ENCODE measurements at regions not wholly inside any gene's neighbourhood (a gene's known extent, or its start where the extent isn't known, plus 50 kb on each side); places are given as distances from the start of the nearest gene placed in this dataset.
A peak's percentile ranks its signal among the peaks of the same experiment; 100 is the strongest.
"Not testable (repeated sequence)": the region's sequence is repeated elsewhere in the genome, so short reads cannot be mapped to it uniquely, and the experiment has no call there.

GRCh38 chr4:137740141-137740540, 207.8 kb upstream of the PCDH18 start:
- DNase-seq (ENCODE audit: low read depth, low spot score) = no peak

- no peak for DNase-seq (ENCODE audit: low read depth, low spot score)
These were observed 207.1 kb upstream of the PCDH18 start for GRCh38 chr4:137739391-137739790.

- DNase-seq (ENCODE audit: low read depth, low spot score) = no peak
These were observed 206.2 kb upstream of the PCDH18 start for GRCh38 chr4:137738375-137738990.

GRCh38 chr4:137735561-137736104, 203.3 kb upstream of the PCDH18 start:
- no peak for DNase-seq (ENCODE audit: low read depth, low spot score)

- DNase-seq (ENCODE audit: low read depth, low spot score) = not testable (repeated sequence)
These were observed 201.2 kb upstream of the PCDH18 start for GRCh38 chr4:137733174-137734141.

- no peak for DNase-seq (ENCODE audit: low read depth, low spot score)
These were observed 190.6 kb upstream of the PCDH18 start for GRCh38 chr4:137722910-137723309.

- no peak for DNase-seq (ENCODE audit: low read depth, low spot score)
These were observed 179.2 kb upstream of the PCDH18 start for GRCh38 chr4:137711502-137711901.

- DNase-seq (ENCODE audit: low read depth, low spot score) = no peak
These were observed 175.3 kb upstream of the PCDH18 start for GRCh38 chr4:137707626-137708025.

GRCh38 chr4:137707102-137707620, 174.9 kb upstream of the PCDH18 start:
- no peak for DNase-seq (ENCODE audit: low read depth, low spot score)

- DNase-seq (ENCODE audit: low read depth, low spot score) = peak; percentile 58
These were observed 173.0 kb upstream of the PCDH18 start for GRCh38 chr4:137705171-137705783.

- no peak for DNase-seq (ENCODE audit: low read depth, low spot score)
These were observed 170.9 kb upstream of the PCDH18 start for GRCh38 chr4:137703195-137703594.

- DNase-seq (ENCODE audit: low read depth, low spot score) = no peak
These were observed 170.2 kb upstream of the PCDH18 start for GRCh38 chr4:137702512-137702911.

GRCh38 chr4:137701401-137701800, 169.1 kb upstream of the PCDH18 start:
- no peak for DNase-seq (ENCODE audit: low read depth, low spot score)

GRCh38 chr4:137700751-137701150, 168.5 kb upstream of the PCDH18 start:
- DNase-seq (ENCODE audit: low read depth, low spot score) = no peak

GRCh38 chr4:137700072-137700471, 167.8 kb upstream of the PCDH18 start:
- DNase-seq (ENCODE audit: low read depth, low spot score) = peak; percentile 72

GRCh38 chr4:137694138-137694537, 161.8 kb upstream of the PCDH18 start:
- DNase-seq (ENCODE audit: low read depth, low spot score) = no peak

GRCh38 chr4:137693641-137694040, 161.3 kb upstream of the PCDH18 start:
- DNase-seq (ENCODE audit: low read depth, low spot score) = no peak

GRCh38 chr4:137692205-137692604, 159.9 kb upstream of the PCDH18 start:
- no peak for DNase-seq (ENCODE audit: low read depth, low spot score)

GRCh38 chr4:137688651-137689050, 156.4 kb upstream of the PCDH18 start:
- DNase-seq (ENCODE audit: low read depth, low spot score) = no peak

GRCh38 chr4:137685357-137685756, 153.1 kb upstream of the PCDH18 start:
- DNase-seq (ENCODE audit: low read depth, low spot score) = no peak

GRCh38 chr4:137681081-137681480, 148.8 kb upstream of the PCDH18 start:
- DNase-seq (ENCODE audit: low read depth, low spot score) = no peak

- DNase-seq (ENCODE audit: low read depth, low spot score) = no peak
These were observed 146.5 kb upstream of the PCDH18 start for GRCh38 chr4:137678796-137679195.
